ENCODE measurements at regions not wholly inside any gene's neighbourhood (a gene's known extent, or its start where the extent isn't known, plus 50 kb on each side); places are given as distances from the start of the nearest gene placed in this dataset.

DNA sequence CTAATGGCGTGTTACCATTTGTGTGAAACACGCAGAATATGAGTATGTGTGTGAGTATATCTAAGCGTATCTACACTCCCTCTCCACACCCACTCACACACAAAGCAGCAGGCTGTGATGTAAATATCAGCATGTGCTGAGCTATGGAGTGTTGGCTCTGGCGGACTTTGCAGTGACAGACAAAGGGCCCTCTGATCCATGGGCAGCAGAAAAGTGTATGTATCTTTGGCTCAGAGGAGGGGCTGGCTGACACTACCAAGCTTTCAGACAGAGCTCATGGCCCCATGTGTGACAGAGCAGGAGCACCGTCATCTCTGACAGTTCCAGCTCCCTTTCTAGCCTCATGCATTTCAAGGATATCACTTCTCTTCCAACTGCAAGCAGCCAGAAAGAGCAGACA lies 57.2 kb upstream of the ASB18 start (continued):
- TF ChIP-seq, protein P1, sequence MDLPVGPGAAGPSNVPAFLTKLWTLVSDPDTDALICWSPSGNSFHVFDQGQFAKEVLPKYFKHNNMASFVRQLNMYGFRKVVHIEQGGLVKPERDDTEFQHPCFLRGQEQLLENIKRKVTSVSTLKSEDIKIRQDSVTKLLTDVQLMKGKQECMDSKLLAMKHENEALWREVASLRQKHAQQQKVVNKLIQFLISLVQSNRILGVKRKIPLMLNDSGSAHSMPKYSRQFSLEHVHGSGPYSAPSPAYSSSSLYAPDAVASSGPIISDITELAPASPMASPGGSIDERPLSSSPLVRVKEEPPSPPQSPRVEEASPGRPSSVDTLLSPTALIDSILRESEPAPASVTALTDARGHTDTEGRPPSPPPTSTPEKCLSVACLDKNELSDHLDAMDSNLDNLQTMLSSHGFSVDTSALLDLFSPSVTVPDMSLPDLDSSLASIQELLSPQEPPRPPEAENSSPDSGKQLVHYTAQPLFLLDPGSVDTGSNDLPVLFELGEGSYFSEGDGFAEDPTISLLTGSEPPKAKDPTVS (IDR thresholded peaks at IDR 0.05; ENCODE audit: low read depth, low read length) = no peak

DNA sequence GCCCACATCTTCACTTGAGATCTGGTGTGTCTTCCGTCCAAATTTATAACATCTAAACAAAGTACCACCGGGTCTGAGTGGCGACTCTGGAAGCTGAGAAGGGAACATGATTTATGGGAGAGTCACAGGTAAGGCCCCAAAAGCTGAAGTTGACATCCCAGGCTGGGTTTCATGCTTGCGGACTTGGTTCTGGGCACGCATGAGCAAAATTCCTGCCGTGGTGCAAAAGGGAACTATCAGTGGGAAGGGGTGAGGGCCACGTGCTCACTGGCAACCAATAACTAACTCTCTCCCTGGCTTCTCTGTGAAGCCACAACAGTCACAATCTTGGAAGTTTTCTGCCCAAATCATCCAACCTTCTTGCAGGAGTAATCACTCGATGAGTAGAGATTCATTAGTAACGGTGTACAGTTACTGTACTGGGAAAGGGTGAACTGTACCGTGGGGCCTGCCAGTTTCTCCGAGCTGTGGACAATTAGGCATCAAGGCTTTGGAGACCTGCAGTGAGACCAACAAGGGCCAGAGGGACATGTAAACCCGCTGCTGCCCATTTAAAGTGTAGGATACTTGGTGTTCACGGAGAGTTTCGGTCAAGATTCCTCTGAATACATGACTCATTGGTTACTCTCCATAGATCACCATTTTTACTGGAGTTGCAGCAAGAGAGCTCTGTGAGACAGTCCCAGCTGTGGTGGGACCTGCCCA lies 69.4 kb upstream of the ASB18 start:
- 39% methylated on average over 14 of the region's 14 CpGs for WGBS (ENCODE audit: insufficient coverage, insufficient replicate concordance, low lambda C conversion rate, missing lambda C conversion rate)
- ChIA-PET RAD21 (ENCODE audit: unreplicated experiment) (no interaction called here), SMC1A (ENCODE audit: uncharacterized antibody, unreplicated experiment) (interaction anchor here (0.5 kb wide), 1 partner anchor 238 kb away, joined by 3 read pairs; no protein-coding TSS in a partner anchor), CTCF (no interaction called here), POLR2A (no interaction called here)
- DNase-seq (ENCODE audit: low read depth, low spot score) = no peak
- peaks cover 0 to 3% of the 10 kb centered on the region in 2 experiments; a peak in 2 of 4 replicates for H3K27me3 ChIP-seq (replicated peaks in 1 of 2; ENCODE audit: control insufficient read depth in 2 of 2, insufficient read depth in 2 of 2, low read length in 1 of 2)
- no peaks in the 10 kb centered on the region for H3K36me3 ChIP-seq (ENCODE audit: control insufficient read depth in 2 of 2, insufficient read depth in 2 of 2, low read length in 1 of 2)
- no peak for FAIRE-seq
- TF ChIP-seq POLR2A (IDR thresholded peaks at IDR 0.05; ENCODE audit: low read depth, low read length) (no peak), ZNF207 (IDR thresholded peaks at IDR 0.05; ENCODE audit: borderline replicate concordance) (no peak), HDAC2 (IDR thresholded peaks at IDR 0.05) (no peak)
- TF ChIP-seq, protein P2, sequence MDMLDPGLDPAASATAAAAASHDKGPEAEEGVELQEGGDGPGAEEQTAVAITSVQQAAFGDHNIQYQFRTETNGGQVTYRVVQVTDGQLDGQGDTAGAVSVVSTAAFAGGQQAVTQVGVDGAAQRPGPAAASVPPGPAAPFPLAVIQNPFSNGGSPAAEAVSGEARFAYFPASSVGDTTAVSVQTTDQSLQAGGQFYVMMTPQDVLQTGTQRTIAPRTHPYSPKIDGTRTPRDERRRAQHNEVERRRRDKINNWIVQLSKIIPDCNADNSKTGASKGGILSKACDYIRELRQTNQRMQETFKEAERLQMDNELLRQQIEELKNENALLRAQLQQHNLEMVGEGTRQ (IDR thresholded peaks at IDR 0.05; ENCODE audit: borderline replicate concordance, low read depth, low read length) = no peak
- TF ChIP-seq, protein P3, sequence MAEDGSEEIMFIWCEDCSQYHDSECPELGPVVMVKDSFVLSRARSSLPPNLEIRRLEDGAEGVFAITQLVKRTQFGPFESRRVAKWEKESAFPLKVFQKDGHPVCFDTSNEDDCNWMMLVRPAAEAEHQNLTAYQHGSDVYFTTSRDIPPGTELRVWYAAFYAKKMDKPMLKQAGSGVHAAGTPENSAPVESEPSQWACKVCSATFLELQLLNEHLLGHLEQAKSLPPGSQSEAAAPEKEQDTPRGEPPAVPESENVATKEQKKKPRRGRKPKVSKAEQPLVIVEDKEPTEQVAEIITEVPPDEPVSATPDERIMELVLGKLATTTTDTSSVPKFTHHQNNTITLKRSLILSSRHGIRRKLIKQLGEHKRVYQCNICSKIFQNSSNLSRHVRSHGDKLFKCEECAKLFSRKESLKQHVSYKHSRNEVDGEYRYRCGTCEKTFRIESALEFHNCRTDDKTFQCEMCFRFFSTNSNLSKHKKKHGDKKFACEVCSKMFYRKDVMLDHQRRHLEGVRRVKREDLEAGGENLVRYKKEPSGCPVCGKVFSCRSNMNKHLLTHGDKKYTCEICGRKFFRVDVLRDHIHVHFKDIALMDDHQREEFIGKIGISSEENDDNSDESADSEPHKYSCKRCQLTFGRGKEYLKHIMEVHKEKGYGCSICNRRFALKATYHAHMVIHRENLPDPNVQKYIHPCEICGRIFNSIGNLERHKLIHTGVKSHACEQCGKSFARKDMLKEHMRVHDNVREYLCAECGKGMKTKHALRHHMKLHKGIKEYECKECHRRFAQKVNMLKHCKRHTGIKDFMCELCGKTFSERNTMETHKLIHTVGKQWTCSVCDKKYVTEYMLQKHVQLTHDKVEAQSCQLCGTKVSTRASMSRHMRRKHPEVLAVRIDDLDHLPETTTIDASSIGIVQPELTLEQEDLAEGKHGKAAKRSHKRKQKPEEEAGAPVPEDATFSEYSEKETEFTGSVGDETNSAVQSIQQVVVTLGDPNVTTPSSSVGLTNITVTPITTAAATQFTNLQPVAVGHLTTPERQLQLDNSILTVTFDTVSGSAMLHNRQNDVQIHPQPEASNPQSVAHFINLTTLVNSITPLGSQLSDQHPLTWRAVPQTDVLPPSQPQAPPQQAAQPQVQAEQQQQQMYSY (CRISPR knock-in tag; IDR thresholded peaks at IDR 0.05) = no peak
- TF ChIP-seq, protein P4, sequence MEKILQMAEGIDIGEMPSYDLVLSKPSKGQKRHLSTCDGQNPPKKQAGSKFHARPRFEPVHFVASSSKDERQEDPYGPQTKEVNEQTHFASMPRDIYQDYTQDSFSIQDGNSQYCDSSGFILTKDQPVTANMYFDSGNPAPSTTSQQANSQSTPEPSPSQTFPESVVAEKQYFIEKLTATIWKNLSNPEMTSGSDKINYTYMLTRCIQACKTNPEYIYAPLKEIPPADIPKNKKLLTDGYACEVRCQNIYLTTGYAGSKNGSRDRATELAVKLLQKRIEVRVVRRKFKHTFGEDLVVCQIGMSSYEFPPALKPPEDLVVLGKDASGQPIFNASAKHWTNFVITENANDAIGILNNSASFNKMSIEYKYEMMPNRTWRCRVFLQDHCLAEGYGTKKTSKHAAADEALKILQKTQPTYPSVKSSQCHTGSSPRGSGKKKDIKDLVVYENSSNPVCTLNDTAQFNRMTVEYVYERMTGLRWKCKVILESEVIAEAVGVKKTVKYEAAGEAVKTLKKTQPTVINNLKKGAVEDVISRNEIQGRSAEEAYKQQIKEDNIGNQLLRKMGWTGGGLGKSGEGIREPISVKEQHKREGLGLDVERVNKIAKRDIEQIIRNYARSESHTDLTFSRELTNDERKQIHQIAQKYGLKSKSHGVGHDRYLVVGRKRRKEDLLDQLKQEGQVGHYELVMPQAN (conservative IDR thresholded peaks at IDR 0.05) = no peak
- TF ChIP-seq, protein P5, sequence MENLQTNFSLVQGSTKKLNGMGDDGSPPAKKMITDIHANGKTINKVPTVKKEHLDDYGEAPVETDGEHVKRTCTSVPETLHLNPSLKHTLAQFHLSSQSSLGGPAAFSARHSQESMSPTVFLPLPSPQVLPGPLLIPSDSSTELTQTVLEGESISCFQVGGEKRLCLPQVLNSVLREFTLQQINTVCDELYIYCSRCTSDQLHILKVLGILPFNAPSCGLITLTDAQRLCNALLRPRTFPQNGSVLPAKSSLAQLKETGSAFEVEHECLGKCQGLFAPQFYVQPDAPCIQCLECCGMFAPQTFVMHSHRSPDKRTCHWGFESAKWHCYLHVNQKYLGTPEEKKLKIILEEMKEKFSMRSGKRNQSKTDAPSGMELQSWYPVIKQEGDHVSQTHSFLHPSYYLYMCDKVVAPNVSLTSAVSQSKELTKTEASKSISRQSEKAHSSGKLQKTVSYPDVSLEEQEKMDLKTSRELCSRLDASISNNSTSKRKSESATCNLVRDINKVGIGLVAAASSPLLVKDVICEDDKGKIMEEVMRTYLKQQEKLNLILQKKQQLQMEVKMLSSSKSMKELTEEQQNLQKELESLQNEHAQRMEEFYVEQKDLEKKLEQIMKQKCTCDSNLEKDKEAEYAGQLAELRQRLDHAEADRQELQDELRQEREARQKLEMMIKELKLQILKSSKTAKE (IDR thresholded peaks at IDR 0.05; ENCODE audit: low read depth, poor library complexity, severe bottlenecking) = no peak
- intact Hi-C loops (cut with micrococcal nuclease; ENCODE audit: unreplicated experiment) = no loop called here
- ATAC-seq = no peak
- in situ Hi-C loops (cut with MboI) = no loop called here
- no peak overlapping the region for H3K4me2 ChIP-seq (ENCODE audit: control insufficient read depth, insufficient read depth)
- no peak overlapping the region for H3K9ac ChIP-seq (ENCODE audit: control insufficient read depth, insufficient read depth, low read length)
- H2AFZ ChIP-seq (ENCODE audit: control insufficient read depth, low read depth, low read length) = no peak overlapping the region
- no peak overlapping the region for H3K4me3 ChIP-seq
- no peaks in the 10 kb centered on the region for H3K79me2 ChIP-seq (ENCODE audit: control insufficient read depth, insufficient read depth, low read length)
- no peaks in the 10 kb centered on the region for H3K9me3 ChIP-seq (replicated peaks; ENCODE audit: control insufficient read depth, insufficient read depth, low read length)
- no peaks in the 10 kb centered on the region for H3K4me1 ChIP-seq (ENCODE audit: control insufficient read depth, insufficient read depth, low read length)
- H3K27ac ChIP-seq (ENCODE audit: control insufficient read depth, insufficient read depth) = no peak overlapping the region
- no peaks in the 10 kb centered on the region for H4K20me1 ChIP-seq (ENCODE audit: control insufficient read depth, insufficient read depth)
- BruUV-seq (replicated peaks) = no TSS peak
